ENCODE measurements at regions not wholly inside any gene's neighbourhood (a gene's known extent, or its start where the extent isn't known, plus 50 kb on each side); places are given as distances from the start of the nearest gene placed in this dataset.

GRCh38 chr2:226634943-226635604, 164.5 kb downstream of the IRS1 start:
- no peaks in the 10 kb centered on the region for H3K9me3 ChIP-seq
- no peak for TF ChIP-seq CTCF (IDR thresholded peaks at IDR 0.05)
- H3K4me1 ChIP-seq (ENCODE audit: control insufficient read depth in 1 of 2, insufficient read depth in 1 of 2, low read depth in 1 of 2, low read length in 1 of 2), result no peaks in the 10 kb centered on the region
- no peak overlapping the region for H3K4me3 ChIP-seq (ENCODE audit: low read depth in 1 of 2, low read length in 1 of 2)
- H3K36me3 ChIP-seq, result no peaks in the 10 kb centered on the region
- H3K27ac ChIP-seq, result no peak overlapping the region
- H3K27me3 ChIP-seq, result peaks cover 10% of the 10 kb centered on the region

GRCh38 chr2:226631671-226632070, 167.9 kb downstream of the IRS1 start:
- Histone ChIP-seq H3K36me3 (no peaks in the 10 kb centered on the region), H3K9me3 (no peaks in the 10 kb centered on the region), H3K4me3 (ENCODE audit: low read depth in 1 of 2, low read length in 1 of 2) (no peak overlapping the region), H3K27me3 (peaks cover 10% of the 10 kb centered on the region), H3K4me1 (ENCODE audit: control insufficient read depth in 1 of 2, insufficient read depth in 1 of 2, low read depth in 1 of 2, low read length in 1 of 2) (no peaks in the 10 kb centered on the region), H3K27ac (no peak overlapping the region)
- no peak for TF ChIP-seq CTCF (IDR thresholded peaks at IDR 0.05)

- H3K27me3 ChIP-seq, result peaks cover 10% of the 10 kb centered on the region
- H3K9me3 ChIP-seq, result no peaks in the 10 kb centered on the region
- no peak overlapping the region for H3K27ac ChIP-seq
- H3K36me3 ChIP-seq, result no peaks in the 10 kb centered on the region
- no peak for TF ChIP-seq CTCF (IDR thresholded peaks at IDR 0.05)
- no peak overlapping the region for H3K4me3 ChIP-seq (ENCODE audit: low read depth in 1 of 2, low read length in 1 of 2)
- H3K4me1 ChIP-seq (ENCODE audit: control insufficient read depth in 1 of 2, insufficient read depth in 1 of 2, low read depth in 1 of 2, low read length in 1 of 2), result no peaks in the 10 kb centered on the region
Measured at GRCh38 chr2:226631187-226631586, 168.4 kb downstream of the IRS1 start.

- Histone ChIP-seq H3K4me3 (ENCODE audit: low read depth in 1 of 2, low read length in 1 of 2) (no peak overlapping the region), H3K36me3 (no peaks in the 10 kb centered on the region), H3K27ac (no peak overlapping the region), H3K27me3 (no peaks in the 10 kb centered on the region), H3K4me1 (ENCODE audit: control insufficient read depth in 1 of 2, insufficient read depth in 1 of 2, low read depth in 1 of 2, low read length in 1 of 2) (no peaks in the 10 kb centered on the region), H3K9me3 (no peaks in the 10 kb centered on the region)
- no peak for TF ChIP-seq CTCF (IDR thresholded peaks at IDR 0.05)
Measured at GRCh38 chr2:226625946-226626345, 173.7 kb downstream of the IRS1 start.

- Histone ChIP-seq H3K27me3 (no peaks in the 10 kb centered on the region), H3K9me3 (no peaks in the 10 kb centered on the region), H3K4me1 (ENCODE audit: control insufficient read depth in 1 of 2, insufficient read depth in 1 of 2, low read depth in 1 of 2, low read length in 1 of 2) (no peaks in the 10 kb centered on the region), H3K27ac (no peak overlapping the region), H3K4me3 (ENCODE audit: low read depth in 1 of 2, low read length in 1 of 2) (no peak overlapping the region), H3K36me3 (no peaks in the 10 kb centered on the region)
- no peak for TF ChIP-seq CTCF (IDR thresholded peaks at IDR 0.05)
Measured at GRCh38 chr2:226623587-226624368, 175.8 kb downstream of the IRS1 start.

All from neutrophil (primary cell).